A673 (cell line): ENCODE measurements at regions not wholly inside any gene's neighbourhood (a gene's known extent, or its start where the extent isn't known, plus 50 kb on each side); places are given as distances from the start of the nearest gene placed in this dataset.

ENCODE experiments used
- BruUV-seq: library from RNA; stranded (reverse); fragments of 400-500 nt; replicated peaks from 2 replicates; lab custom pipeline; 2021; lab: Mats Ljungman, UMichigan
- CTCF ChIA-PET: fragments of 300-600 bp; sonication (Branson Sonifier 250); formaldehyde crosslinking; loops from one replicate; lab custom pipeline; 2022; ENCODE audit warnings: antibody characterized with exemption; lab: Charles Lee
- POLR2A ChIA-PET: fragments of 300-600 bp; sonication (Branson Sonifier 250); formaldehyde crosslinking; loops from one replicate; lab custom pipeline; 2022; ENCODE audit warnings: antibody characterized with exemption; ENCODE audit not compliant: low non-redundant PET; lab: Charles Lee
- DNase-seq: peaks from one replicate; pipeline ENCODE4 v3.0.0-alpha.2; 2015; ENCODE audit warnings: low spot score
- H3K27ac ChIP-seq: fragments of 200-600 bp; sonication (generic); 2 replicates; pipeline ENCODE4 v1.5.1; 2016; ENCODE audit warnings: mixed run types, low read depth, mild to moderate bottlenecking, mixed read lengths, antibody characterized with exemption, low read length; ENCODE audit not compliant: poor library complexity, severe bottlenecking
- H3K27me3 ChIP-seq: fragments of 200-600 bp; sonication (generic); replicated peaks from 2 replicates; pipeline ENCODE4 v1.6.1; 2017; ENCODE audit warnings: mixed run types, low read depth, mild to moderate bottlenecking, mixed read lengths, antibody characterized with exemption, low read length; ENCODE audit not compliant: insufficient read depth, poor library complexity
- H3K36me3 ChIP-seq: fragments of 200-600 bp; sonication (generic); 2 replicates; pipeline ENCODE4 v1.6.1; 2016; ENCODE audit warnings: mixed run types, mild to moderate bottlenecking, mixed read lengths, antibody characterized with exemption, low read length; ENCODE audit not compliant: insufficient read depth, poor library complexity, severe bottlenecking
- H3K4me1 ChIP-seq: fragments of 200-600 bp; sonication (generic); 2 replicates; pipeline ENCODE4 v1.6.1; 2017; ENCODE audit warnings: mixed run types, mild to moderate bottlenecking, mixed read lengths, antibody characterized with exemption, low read length; ENCODE audit not compliant: insufficient read depth, poor library complexity, severe bottlenecking
- H3K4me3 ChIP-seq: fragments of 200-600 bp; sonication (generic); 2 replicates; pipeline ENCODE4 v1.5.1; 2016; ENCODE audit warnings: low read depth, mixed run types, mild to moderate bottlenecking, mixed read lengths, low read length; ENCODE audit not compliant: poor library complexity, severe bottlenecking
- H3K9me3 ChIP-seq: fragments of 200-600 bp; sonication (generic); 2 replicates; pipeline ENCODE4 v1.6.1; 2016; ENCODE audit warnings: mixed run types, low read depth, mild to moderate bottlenecking, mixed read lengths, antibody characterized with exemption, low read length; ENCODE audit not compliant: poor library complexity, severe bottlenecking
- EZH2 ChIP-seq: fragments of 200-600 bp; sonication (generic); IDR thresholded peaks from 2 replicates; pipeline ENCODE4 v1.6.1; 2017; ENCODE audit warnings: borderline replicate concordance, low read depth, mild to moderate bottlenecking, mixed read lengths, antibody characterized with exemption, low read length; ENCODE audit not compliant: poor library complexity, severe bottlenecking
- intact Hi-C: fragments of 100-400 bp; cut with micrococcal nuclease; formaldehyde crosslinking; loops from one replicate; pipeline ENCODE4 v1.10.0; 2022; ENCODE audit not compliant: unreplicated experiment
- TF ChIP-seq, protein P1 (sequence below): fragments of 300-800, 200-600 bp; sonication (generic); conservative IDR thresholded peaks from 2 replicates; pipeline ENCODE4 v1.5.1; 2017; ENCODE audit warnings: low read depth, mild to moderate bottlenecking, antibody characterized with exemption, low read length, moderate library complexity, mixed read lengths

DNA sequence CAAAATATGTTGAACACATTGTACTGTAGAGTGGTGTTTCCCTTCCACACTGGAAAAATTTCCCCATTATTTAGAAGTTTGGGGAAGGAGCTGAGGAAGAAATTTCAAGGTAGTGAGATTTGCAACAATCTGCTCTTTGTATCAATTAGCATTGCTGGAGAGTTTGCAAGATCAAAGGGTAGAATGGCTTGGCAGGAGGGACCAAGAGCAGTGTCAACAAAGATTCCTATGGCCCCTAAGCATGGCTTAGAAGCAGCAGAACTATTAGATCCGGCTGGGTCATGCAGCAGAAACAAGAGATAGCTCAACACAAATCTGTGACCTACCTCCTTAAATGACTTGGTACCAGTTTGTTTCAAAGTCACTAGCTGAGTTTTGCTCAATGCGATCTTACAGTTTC, 175.0 kb downstream of the C3orf38 start:
- Histone ChIP-seq H3K4me1 (no peaks in the 10 kb centered on the region), H3K27me3 (no peaks in the 10 kb centered on the region), H3K9me3 (no peaks in the 10 kb centered on the region), H3K36me3 (no peaks in the 10 kb centered on the region), H3K27ac (no peak overlapping the region), H3K4me3 (no peak overlapping the region)
- no peak for TF ChIP-seq EZH2
- no peak for DNase-seq
- no TSS peak for BruUV-seq
- intact Hi-C loops: no loop called here
- ChIA-PET CTCF (no interaction called here), POLR2A (no interaction called here)

DNA sequence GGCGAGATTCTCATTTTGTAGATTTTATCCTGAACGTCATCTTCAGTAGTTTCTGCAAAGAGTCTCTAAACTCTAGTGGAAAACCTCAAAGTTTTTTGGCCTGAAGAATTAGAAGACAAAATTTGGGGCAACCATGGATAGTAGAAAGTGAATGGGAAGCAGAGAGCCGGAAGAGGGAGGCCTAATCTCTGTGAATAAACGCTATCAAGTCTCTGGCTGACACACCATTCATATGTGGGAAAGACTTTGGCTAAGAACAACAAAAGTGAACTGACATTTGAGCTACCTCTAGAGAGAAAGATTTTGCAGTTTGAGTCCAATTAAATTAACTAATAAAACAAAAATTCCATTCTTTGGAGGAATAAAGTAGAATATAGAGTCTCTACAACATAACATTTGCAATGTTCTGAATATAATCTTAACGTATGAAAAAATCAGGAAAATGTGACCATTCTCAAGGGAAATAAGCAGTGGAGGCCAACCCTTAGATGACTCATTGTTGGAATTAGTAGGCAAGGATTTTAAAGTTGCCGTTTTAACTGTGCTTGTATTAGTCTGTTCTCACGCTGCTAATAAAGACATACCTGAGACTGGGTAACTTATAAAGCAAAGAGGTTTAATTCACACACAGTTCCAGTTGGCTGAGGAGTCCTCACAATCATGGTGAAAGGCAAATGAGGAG, 184.6 kb downstream of the C3orf38 start:
- intact Hi-C loops: no loop called here
- ChIA-PET CTCF (no interaction called here), POLR2A (no interaction called here)
- DNase-seq: no peak
- Histone ChIP-seq H3K9me3 (peaks cover 18% of the 10 kb centered on the region), H3K36me3 (no peaks in the 10 kb centered on the region), H3K4me1 (no peaks in the 10 kb centered on the region), H3K27me3 (no peaks in the 10 kb centered on the region), H3K27ac (no peak overlapping the region), H3K4me3 (no peak overlapping the region)
- BruUV-seq: no TSS peak
- TF ChIP-seq, protein P1, sequence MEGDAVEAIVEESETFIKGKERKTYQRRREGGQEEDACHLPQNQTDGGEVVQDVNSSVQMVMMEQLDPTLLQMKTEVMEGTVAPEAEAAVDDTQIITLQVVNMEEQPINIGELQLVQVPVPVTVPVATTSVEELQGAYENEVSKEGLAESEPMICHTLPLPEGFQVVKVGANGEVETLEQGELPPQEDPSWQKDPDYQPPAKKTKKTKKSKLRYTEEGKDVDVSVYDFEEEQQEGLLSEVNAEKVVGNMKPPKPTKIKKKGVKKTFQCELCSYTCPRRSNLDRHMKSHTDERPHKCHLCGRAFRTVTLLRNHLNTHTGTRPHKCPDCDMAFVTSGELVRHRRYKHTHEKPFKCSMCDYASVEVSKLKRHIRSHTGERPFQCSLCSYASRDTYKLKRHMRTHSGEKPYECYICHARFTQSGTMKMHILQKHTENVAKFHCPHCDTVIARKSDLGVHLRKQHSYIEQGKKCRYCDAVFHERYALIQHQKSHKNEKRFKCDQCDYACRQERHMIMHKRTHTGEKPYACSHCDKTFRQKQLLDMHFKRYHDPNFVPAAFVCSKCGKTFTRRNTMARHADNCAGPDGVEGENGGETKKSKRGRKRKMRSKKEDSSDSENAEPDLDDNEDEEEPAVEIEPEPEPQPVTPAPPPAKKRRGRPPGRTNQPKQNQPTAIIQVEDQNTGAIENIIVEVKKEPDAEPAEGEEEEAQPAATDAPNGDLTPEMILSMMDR: no peak
- no peak for TF ChIP-seq EZH2

DNA sequence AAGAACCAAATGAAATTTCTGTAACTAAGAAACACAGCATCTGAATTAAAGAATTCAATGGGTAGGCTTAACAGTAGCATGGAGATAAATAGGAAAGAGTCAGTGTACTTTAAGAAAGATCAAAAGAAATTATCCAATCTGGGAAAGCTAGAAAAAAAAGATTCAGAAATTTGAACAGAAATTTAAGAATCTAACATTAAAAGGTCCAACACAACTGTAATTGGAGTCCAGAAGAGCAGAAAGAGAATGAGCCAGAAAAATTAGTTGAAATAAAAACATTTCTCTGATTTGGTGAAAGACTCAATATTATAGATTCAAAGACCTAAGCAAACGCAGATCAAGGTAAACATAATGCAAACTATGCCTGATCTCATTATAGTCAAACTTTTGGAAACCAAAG, 187.1 kb downstream of the C3orf38 start:
- no TSS peak for BruUV-seq
- no peaks in the 10 kb centered on the region for H3K4me1 ChIP-seq
- no peaks in the 10 kb centered on the region for H3K27me3 ChIP-seq
- intact Hi-C loops: no loop called here
- H3K4me3 ChIP-seq: no peak overlapping the region
- peaks cover 18% of the 10 kb centered on the region for H3K9me3 ChIP-seq
- no peak for DNase-seq
- ChIA-PET CTCF (no interaction called here), POLR2A (no interaction called here)
- H3K36me3 ChIP-seq: no peaks in the 10 kb centered on the region
- no peak for TF ChIP-seq EZH2
- TF ChIP-seq, protein P1: no peak
- H3K27ac ChIP-seq: no peak overlapping the region

DNA sequence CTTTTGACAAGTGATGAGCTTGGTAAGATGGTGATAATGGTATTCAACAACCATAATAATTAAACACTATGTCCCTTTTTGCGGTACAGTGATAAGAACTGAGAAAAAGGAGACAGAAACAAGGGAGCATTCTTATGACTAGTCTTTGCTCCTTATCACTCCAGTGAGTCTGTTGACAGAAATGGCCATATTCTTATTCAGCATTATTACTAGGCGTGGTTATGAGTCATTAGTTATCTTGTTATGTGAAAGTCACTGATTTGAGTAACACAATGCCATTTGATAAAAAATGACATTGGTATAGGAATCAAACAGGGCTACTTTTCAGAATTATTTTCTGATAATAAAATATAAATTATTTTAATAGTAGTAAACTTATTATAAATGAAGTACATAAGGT, 193.5 kb downstream of the C3orf38 start:
- ChIA-PET CTCF (no interaction called here), POLR2A (no interaction called here)
- intact Hi-C loops: no loop called here
- peak; percentile 10 for DNase-seq
- no peaks in the 10 kb centered on the region for H3K36me3 ChIP-seq
- TF ChIP-seq, protein P1: no peak
- no peak for TF ChIP-seq EZH2
- BruUV-seq: no TSS peak
- H3K9me3 ChIP-seq: peaks cover 8% of the 10 kb centered on the region
- H3K27me3 ChIP-seq: no peaks in the 10 kb centered on the region
- H3K27ac ChIP-seq: no peak overlapping the region
- H3K4me3 ChIP-seq: no peak overlapping the region
- peaks cover 5% of the 10 kb centered on the region for H3K4me1 ChIP-seq
